Esophagus muscularis mucosa (tissue), 4 donors: ENCODE measurements at regions not wholly inside any gene's neighbourhood (a gene's known extent, or its start where the extent isn't known, plus 50 kb on each side); places are given as distances from the start of the nearest gene placed in this dataset.

Experiments used
- CTCF ChIP-seq, 3 experiments: fragments of 200-600 bp in 2 of 3; fragments of 450-650 bp in 1 of 3; sonication (generic) in 2 of 3; IDR thresholded peaks; one replicate each; pipeline ENCODE4 v1.5.1; 2017 to 2019; ENCODE audit warnings: antibody characterized with exemption in 3 of 3, mild to moderate bottlenecking in 2 of 3, moderate library complexity in 1 of 3
- EP300 ChIP-seq: sonication (generic); formaldehyde crosslinking; IDR thresholded peaks from one replicate; pipeline ENCODE4 v1.6.1; 2017; ENCODE audit warnings: antibody characterized with exemption
- POLR2A ChIP-seq: fragments of 450-650 bp; IDR thresholded peaks from one replicate; pipeline ENCODE4 v1.6.1; 2017; ENCODE audit warnings: antibody characterized with exemption, moderate library complexity, mild to moderate bottlenecking, low read depth
- POLR2AphosphoS5 ChIP-seq, 2 donors: sonication (generic); formaldehyde crosslinking; IDR thresholded peaks; one replicate each; pipeline ENCODE4 v1.6.1; 2017; ENCODE audit warnings: antibody characterized with exemption in 2 of 2

DNA sequence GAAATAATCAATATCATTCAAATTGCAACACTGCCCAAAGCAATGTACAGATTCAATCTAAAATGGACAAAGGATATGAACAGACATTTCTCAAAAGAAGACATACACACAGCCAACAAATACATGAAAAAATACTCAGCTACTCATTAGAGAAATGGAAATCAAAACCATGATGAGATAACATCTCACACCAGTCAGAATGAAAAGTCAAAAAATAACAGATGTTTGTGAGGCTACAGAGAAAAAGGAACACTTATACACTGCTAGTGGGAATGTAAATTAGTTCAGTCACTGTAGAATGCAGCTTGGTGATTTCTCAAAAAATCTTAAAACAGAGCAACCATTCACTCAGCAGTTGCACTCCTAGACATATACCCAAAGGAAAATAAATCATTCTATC lies 205.2 kb downstream of the DKK2 start:
- TF ChIP-seq CTCF (IDR thresholded peaks at IDR 0.05) (no peak), POLR2A (no peak), POLR2AphosphoS5 (IDR thresholded peaks at IDR 0.05) (no peak), EP300 (no peak)
